Upper lobe of right lung (tissue), 1 donor: ENCODE measurements at regions not wholly inside any gene's neighbourhood (a gene's known extent, or its start where the extent isn't known, plus 50 kb on each side); places are given as distances from the start of the nearest gene placed in this dataset.

Experiments used
- ATAC-seq: fragments of 200-7000 bp; cut with Tn5 transposase; one replicate; pipeline ENCODE4 v1.9.1; 2020; ENCODE audit warnings: mild to moderate bottlenecking, moderate library complexity
- DNase-seq: peaks from one replicate; pipeline ENCODE4 v3.0.0-alpha.2; 2020
- H3K27ac ChIP-seq: fragments of 200-600 bp; one replicate; pipeline ENCODE4 v1.8.0; 2022
- H3K27me3 ChIP-seq: fragments of 200-600 bp; one replicate; pipeline ENCODE4 v1.8.0; 2022; ENCODE audit warnings: mild to moderate bottlenecking
- H3K36me3 ChIP-seq: fragments of 200-600 bp; one replicate; pipeline ENCODE4 v1.8.0; 2022
- H3K4me1 ChIP-seq: fragments of 200-600 bp; one replicate; pipeline ENCODE4 v1.8.0; 2022
- H3K4me3 ChIP-seq: fragments of 200-600 bp; one replicate; pipeline ENCODE4 v1.8.0; 2022; ENCODE audit warnings: mild to moderate bottlenecking
- H3K9me3 ChIP-seq: fragments of 200-600 bp; one replicate; pipeline ENCODE4 v1.8.0; 2022
- intact Hi-C: fragments of 100-400 bp; cut with DNase I; formaldehyde crosslinking; loops from one replicate; pipeline ENCODE4 v1.11.0; 2022
- TF ChIP-seq, protein P1 (sequence below): fragments of 200-600 bp; IDR thresholded peaks from one replicate; pipeline ENCODE4 v1.8.0; 2022; ENCODE audit warnings: antibody characterized with exemption
- donor health status: DM: no; HTN: yes; CAD: no; lungs with severe emphysema.

DNA sequence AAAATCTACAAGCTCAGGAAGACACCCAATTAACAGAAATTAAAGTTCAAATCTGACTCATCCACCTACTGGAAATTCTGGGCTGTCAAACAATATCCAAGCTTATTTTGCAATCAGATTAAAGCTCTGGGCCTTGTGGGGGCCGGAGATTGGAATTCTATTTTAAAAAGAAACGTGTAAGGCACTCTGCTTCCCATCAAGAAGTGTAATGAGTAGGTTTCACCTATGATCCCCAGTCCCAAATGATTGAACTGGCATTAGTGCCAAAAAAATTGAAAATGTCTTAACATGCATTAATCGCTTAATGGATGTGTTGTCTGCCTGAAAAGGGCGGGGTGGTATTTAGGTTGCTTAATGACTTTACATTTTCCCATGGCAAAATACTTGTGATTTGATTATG is 542.4 kb upstream of the BTBD3 start:
- TF ChIP-seq, protein P1, sequence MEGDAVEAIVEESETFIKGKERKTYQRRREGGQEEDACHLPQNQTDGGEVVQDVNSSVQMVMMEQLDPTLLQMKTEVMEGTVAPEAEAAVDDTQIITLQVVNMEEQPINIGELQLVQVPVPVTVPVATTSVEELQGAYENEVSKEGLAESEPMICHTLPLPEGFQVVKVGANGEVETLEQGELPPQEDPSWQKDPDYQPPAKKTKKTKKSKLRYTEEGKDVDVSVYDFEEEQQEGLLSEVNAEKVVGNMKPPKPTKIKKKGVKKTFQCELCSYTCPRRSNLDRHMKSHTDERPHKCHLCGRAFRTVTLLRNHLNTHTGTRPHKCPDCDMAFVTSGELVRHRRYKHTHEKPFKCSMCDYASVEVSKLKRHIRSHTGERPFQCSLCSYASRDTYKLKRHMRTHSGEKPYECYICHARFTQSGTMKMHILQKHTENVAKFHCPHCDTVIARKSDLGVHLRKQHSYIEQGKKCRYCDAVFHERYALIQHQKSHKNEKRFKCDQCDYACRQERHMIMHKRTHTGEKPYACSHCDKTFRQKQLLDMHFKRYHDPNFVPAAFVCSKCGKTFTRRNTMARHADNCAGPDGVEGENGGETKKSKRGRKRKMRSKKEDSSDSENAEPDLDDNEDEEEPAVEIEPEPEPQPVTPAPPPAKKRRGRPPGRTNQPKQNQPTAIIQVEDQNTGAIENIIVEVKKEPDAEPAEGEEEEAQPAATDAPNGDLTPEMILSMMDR = no peak
- H3K27me3 ChIP-seq = no peaks in the 10 kb centered on the region
- no peak overlapping the region for H3K4me3 ChIP-seq
- no peaks in the 10 kb centered on the region for H3K4me1 ChIP-seq
- H3K27ac ChIP-seq = no peak overlapping the region
- no peaks in the 10 kb centered on the region for H3K36me3 ChIP-seq
- ATAC-seq = no peak
- intact Hi-C loops = no loop called here
- no peaks in the 10 kb centered on the region for H3K9me3 ChIP-seq
- no peak for DNase-seq

DNA sequence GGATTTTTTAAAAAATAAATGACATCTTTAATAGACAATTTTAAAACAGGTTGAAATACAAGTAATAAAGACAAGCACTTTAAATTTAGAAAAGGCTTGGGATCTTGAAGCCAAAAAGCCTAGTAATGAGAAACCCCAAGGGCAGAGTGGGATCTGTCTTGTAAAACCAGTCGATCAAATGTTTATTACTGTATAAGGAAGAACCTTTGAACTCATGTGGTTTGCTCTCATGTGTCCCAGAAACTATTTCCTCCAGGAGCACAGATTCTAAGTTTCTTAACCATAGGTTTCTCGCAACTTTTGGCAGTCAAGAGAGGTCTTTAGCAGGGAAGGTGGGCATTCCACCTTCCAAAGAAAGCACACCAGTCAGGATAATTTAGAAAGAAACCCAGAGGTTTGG is 541.7 kb upstream of the BTBD3 start:
- no peak overlapping the region for H3K27ac ChIP-seq
- TF ChIP-seq, protein P1 = no peak
- H3K9me3 ChIP-seq = no peaks in the 10 kb centered on the region
- DNase-seq (no peak), ATAC-seq (no peak)
- no peaks in the 10 kb centered on the region for H3K27me3 ChIP-seq
- H3K36me3 ChIP-seq = no peaks in the 10 kb centered on the region
- no peaks in the 10 kb centered on the region for H3K4me1 ChIP-seq
- intact Hi-C loops = no loop called here
- H3K4me3 ChIP-seq = no peak overlapping the region

GRCh38 chr20:11376420-11376819 is 541.3 kb upstream of the BTBD3 start:
- ATAC-seq (no peak), DNase-seq (no peak)
- Histone ChIP-seq H3K27me3 (no peaks in the 10 kb centered on the region), H3K36me3 (no peaks in the 10 kb centered on the region), H3K9me3 (no peaks in the 10 kb centered on the region), H3K4me3 (no peak overlapping the region), H3K4me1 (no peaks in the 10 kb centered on the region), H3K27ac (no peak overlapping the region)
- TF ChIP-seq, protein P1 = no peak
- intact Hi-C loops = no loop called here

DNA sequence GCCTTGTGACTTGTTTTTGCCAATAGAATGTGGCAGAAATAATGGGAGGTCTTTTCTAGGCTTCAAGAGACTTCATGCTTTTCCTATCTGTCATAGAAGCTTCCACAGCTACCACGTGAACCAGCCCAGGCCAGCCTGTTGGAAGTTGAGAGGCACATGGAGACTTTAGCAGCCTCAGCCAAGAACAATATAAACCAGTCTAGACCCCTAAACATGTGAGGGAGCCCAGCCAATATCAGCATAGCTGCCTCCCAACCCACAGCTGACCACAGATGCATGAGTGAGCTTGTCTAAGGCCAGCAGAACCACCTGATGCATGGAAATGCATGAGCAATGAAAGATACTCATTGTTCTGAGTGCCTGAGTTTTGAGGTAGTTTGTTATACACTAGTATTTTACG is 540.7 kb upstream of the BTBD3 start:
- H3K4me1 ChIP-seq = no peaks in the 10 kb centered on the region
- no peak overlapping the region for H3K27ac ChIP-seq
- H3K9me3 ChIP-seq = no peaks in the 10 kb centered on the region
- intact Hi-C loops = no loop called here
- no peak for ATAC-seq
- no peaks in the 10 kb centered on the region for H3K36me3 ChIP-seq
- DNase-seq = no peak
- no peaks in the 10 kb centered on the region for H3K27me3 ChIP-seq
- TF ChIP-seq, protein P1 = no peak
- H3K4me3 ChIP-seq = no peak overlapping the region

DNA sequence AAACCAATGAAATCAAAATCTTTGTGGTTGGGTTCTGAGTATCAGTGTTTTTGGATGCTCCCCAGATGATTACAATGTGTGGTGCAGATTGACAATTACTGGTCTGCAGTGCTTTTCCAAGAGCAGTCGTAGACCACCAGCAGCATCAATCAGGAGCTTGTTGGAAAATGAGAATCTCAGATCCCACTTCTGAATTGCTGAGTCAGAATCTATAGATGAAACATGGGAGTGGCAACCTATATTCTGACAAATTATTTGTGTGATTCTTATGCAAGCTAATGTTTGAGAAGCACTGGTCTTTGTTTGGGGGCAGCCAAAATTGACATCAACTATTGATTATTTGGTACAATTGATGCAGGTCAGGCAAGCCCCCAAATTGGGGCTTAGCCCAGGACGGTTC is 539.9 kb upstream of the BTBD3 start:
- intact Hi-C loops = no loop called here
- Histone ChIP-seq H3K27ac (no peak overlapping the region), H3K4me3 (no peak overlapping the region), H3K9me3 (no peaks in the 10 kb centered on the region), H3K4me1 (no peaks in the 10 kb centered on the region), H3K36me3 (no peaks in the 10 kb centered on the region), H3K27me3 (no peaks in the 10 kb centered on the region)
- ATAC-seq (no peak), DNase-seq (no peak)
- TF ChIP-seq, protein P1 = no peak

- DNase-seq (no peak), ATAC-seq (no peak)
- no peaks in the 10 kb centered on the region for H3K36me3 ChIP-seq
- no peak overlapping the region for H3K4me3 ChIP-seq
- H3K27ac ChIP-seq = no peak overlapping the region
- H3K4me1 ChIP-seq = no peaks in the 10 kb centered on the region
- H3K9me3 ChIP-seq = no peaks in the 10 kb centered on the region
- TF ChIP-seq, protein P1 = no peak
- no peaks in the 10 kb centered on the region for H3K27me3 ChIP-seq
- intact Hi-C loops = no loop called here
These were observed 539.4 kb upstream of the BTBD3 start for GRCh38 chr20:11378252-11378651.
